KMS-11 (cell line): ENCODE measurements at regions not wholly inside any gene's neighbourhood (a gene's known extent, or its start where the extent isn't known, plus 50 kb on each side); places are given as distances from the start of the nearest gene placed in this dataset.

ENCODE experiments used
- H2AFZ ChIP-seq: fragments of 200-600 bp; sonication (generic); 2 replicates; pipeline ENCODE4 v1.6.1; 2016; ENCODE audit warnings: antibody characterized with exemption, mixed run types, low read depth
- H3K27ac ChIP-seq: fragments of 200-600 bp; sonication (generic); 2 replicates; pipeline ENCODE4 v1.6.1; 2016; ENCODE audit warnings: mild to moderate bottlenecking, mixed run types
- H3K27me3 ChIP-seq: fragments of 200-600 bp; sonication (generic); 2 replicates; pipeline ENCODE4 v1.6.1; 2017; ENCODE audit warnings: mild to moderate bottlenecking, low read depth, mixed run types, moderate library complexity; ENCODE audit not compliant: insufficient read depth
- H3K36me3 ChIP-seq: fragments of 200-600 bp; sonication (generic); 2 replicates; pipeline ENCODE4 v1.6.1; 2017; ENCODE audit warnings: mild to moderate bottlenecking, mixed run types; ENCODE audit not compliant: insufficient read depth
- H3K4me1 ChIP-seq: fragments of 200-600 bp; sonication (generic); 2 replicates; pipeline ENCODE4 v1.6.1; 2016; ENCODE audit warnings: mild to moderate bottlenecking, low read depth, mixed run types; ENCODE audit not compliant: poor library complexity, severe bottlenecking
- H3K4me2 ChIP-seq: fragments of 200-600 bp; sonication (generic); 2 replicates; pipeline ENCODE4 v1.7.0; 2016; ENCODE audit warnings: mild to moderate bottlenecking, mixed run types
- H3K4me3 ChIP-seq: fragments of 200-600 bp; sonication (generic); IDR thresholded peaks from 2 replicates; pipeline ENCODE4 v1.6.1; 2017; ENCODE audit warnings: low read depth, low read length, mixed read lengths; ENCODE audit not compliant: insufficient read depth
- H3K79me2 ChIP-seq: fragments of 200-600 bp; sonication (generic); 2 replicates; pipeline ENCODE4 v1.6.1; 2016; ENCODE audit warnings: low read depth, mixed run types; ENCODE audit not compliant: insufficient read depth
- H3K9ac ChIP-seq: fragments of 200-600 bp; sonication (generic); 2 replicates; pipeline ENCODE4 v1.6.1; 2016; ENCODE audit warnings: mild to moderate bottlenecking, mixed run types
- H4K20me1 ChIP-seq: fragments of 200-600 bp; sonication (generic); 2 replicates; pipeline ENCODE4 v1.6.1; 2016; ENCODE audit warnings: mild to moderate bottlenecking, mixed run types; ENCODE audit not compliant: insufficient read depth
- TF ChIP-seq, protein P1 (sequence below): fragments of 200-600 bp; sonication (generic); conservative IDR thresholded peaks from 2 replicates; pipeline ENCODE4 v1.6.1; 2017; ENCODE audit warnings: low read depth, mild to moderate bottlenecking, antibody characterized with exemption, low read length, moderate library complexity, mixed read lengths

DNA sequence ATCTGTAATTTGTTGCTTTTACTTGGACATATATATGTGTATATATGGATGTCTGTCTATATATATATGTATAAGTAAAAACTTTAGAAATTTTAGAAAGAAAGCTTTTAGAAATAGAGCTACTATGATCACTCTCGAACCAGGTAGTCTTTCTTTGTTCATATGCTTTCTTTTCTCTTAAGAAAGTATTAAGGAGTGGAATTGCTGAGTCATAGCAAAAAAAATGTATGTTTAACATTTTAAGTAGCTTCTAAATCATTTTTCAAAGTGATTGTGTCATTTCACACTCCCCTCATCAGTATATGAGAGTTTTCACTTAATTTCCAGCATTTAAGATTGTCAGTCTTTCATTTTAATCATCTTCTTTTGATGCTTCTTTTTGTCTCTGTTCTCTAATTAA, 447.9 kb upstream of the TECRL start:
- TF ChIP-seq, protein P1, sequence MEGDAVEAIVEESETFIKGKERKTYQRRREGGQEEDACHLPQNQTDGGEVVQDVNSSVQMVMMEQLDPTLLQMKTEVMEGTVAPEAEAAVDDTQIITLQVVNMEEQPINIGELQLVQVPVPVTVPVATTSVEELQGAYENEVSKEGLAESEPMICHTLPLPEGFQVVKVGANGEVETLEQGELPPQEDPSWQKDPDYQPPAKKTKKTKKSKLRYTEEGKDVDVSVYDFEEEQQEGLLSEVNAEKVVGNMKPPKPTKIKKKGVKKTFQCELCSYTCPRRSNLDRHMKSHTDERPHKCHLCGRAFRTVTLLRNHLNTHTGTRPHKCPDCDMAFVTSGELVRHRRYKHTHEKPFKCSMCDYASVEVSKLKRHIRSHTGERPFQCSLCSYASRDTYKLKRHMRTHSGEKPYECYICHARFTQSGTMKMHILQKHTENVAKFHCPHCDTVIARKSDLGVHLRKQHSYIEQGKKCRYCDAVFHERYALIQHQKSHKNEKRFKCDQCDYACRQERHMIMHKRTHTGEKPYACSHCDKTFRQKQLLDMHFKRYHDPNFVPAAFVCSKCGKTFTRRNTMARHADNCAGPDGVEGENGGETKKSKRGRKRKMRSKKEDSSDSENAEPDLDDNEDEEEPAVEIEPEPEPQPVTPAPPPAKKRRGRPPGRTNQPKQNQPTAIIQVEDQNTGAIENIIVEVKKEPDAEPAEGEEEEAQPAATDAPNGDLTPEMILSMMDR: no peak
- Histone ChIP-seq H3K27me3 (no peaks in the 10 kb centered on the region), H3K79me2 (no peaks in the 10 kb centered on the region), H2AFZ (no peak overlapping the region), H3K4me2 (no peak overlapping the region), H3K27ac (no peak overlapping the region), H3K36me3 (no peaks in the 10 kb centered on the region), H4K20me1 (no peaks in the 10 kb centered on the region), H3K9ac (no peak overlapping the region), H3K4me1 (no peaks in the 10 kb centered on the region), H3K4me3 (no peak overlapping the region)

- no peak overlapping the region for H3K4me2 ChIP-seq
- TF ChIP-seq, protein P1: no peak
- H4K20me1 ChIP-seq: no peaks in the 10 kb centered on the region
- no peak overlapping the region for H3K4me3 ChIP-seq
- H2AFZ ChIP-seq: no peak overlapping the region
- H3K4me1 ChIP-seq: no peaks in the 10 kb centered on the region
- no peak overlapping the region for H3K9ac ChIP-seq
- no peak overlapping the region for H3K27ac ChIP-seq
- H3K27me3 ChIP-seq: no peaks in the 10 kb centered on the region
- no peaks in the 10 kb centered on the region for H3K36me3 ChIP-seq
- H3K79me2 ChIP-seq: no peaks in the 10 kb centered on the region
Measured at GRCh38 chr4:64846417-64846816, 437.2 kb upstream of the TECRL start.

DNA sequence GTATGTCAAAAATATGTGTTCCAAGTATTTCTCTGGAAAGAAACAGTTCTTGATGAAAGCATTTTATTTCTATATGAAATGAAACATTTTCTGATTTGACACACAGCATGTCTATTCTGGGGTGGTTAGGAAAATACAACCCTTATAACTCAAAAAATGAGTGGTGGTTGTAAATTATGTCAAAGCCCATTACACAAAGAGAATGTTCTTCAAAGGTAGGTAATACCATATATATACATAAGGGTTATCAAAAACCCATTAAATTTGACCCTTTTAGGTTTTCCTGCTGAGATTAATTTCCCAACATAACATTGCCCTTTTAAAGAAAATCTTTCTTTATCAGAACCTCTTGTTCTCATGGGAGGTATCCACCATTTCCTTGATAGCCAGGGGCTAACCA, 420.5 kb upstream of the TECRL start:
- no peaks in the 10 kb centered on the region for H3K4me1 ChIP-seq
- no peaks in the 10 kb centered on the region for H3K36me3 ChIP-seq
- no peaks in the 10 kb centered on the region; the same call in 1 of the 2 replicates for H4K20me1 ChIP-seq
- TF ChIP-seq, protein P1: no peak
- H3K4me2 ChIP-seq: no peak overlapping the region
- H3K4me3 ChIP-seq: no peak overlapping the region
- no peaks in the 10 kb centered on the region for H3K27me3 ChIP-seq
- no peaks in the 10 kb centered on the region for H3K79me2 ChIP-seq
- H2AFZ ChIP-seq: no peak overlapping the region
- no peak overlapping the region for H3K27ac ChIP-seq
- no peak overlapping the region for H3K9ac ChIP-seq

DNA sequence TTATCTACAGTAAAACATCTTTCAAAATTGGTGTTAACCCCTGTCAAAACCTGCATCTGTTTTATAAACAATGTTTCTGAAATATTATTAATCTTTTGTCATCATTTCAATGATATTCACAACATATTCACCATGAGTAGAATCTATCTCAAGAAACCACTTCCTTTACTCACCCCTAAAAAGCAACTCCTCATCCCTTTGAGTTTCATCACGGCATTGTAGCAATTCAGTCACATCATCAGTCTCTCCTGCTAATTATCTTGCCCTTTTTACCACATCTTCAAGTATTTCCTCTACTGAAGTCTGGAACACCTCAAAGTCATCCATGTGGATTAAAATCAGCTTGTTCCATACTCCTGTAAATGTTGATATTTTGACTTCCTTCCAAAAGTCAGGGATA, 415.3 kb upstream of the TECRL start:
- Histone ChIP-seq H2AFZ (no peak overlapping the region), H3K4me3 (no peak overlapping the region)

More for the DNA sequence above, 415.3 kb upstream of the TECRL start:
- Histone ChIP-seq H3K36me3 (no peaks in the 10 kb centered on the region), H3K4me2 (no peak overlapping the region), H3K9ac (no peak overlapping the region), H4K20me1 (no peaks in the 10 kb centered on the region; the same call in 1 of the 2 replicates), H3K27ac (no peak overlapping the region), H3K4me1 (no peaks in the 10 kb centered on the region), H3K27me3 (no peaks in the 10 kb centered on the region), H3K79me2 (no peaks in the 10 kb centered on the region)
- TF ChIP-seq, protein P1: no peak
